Suprapubic skin (tissue), 3 donors: ENCODE measurements at regions not wholly inside any gene's neighbourhood (a gene's known extent, or its start where the extent isn't known, plus 50 kb on each side); places are given as distances from the start of the nearest gene placed in this dataset.

Source experiments
- POLR2A ChIP-seq, 2 donors: fragments of 450-650 bp; IDR thresholded peaks; one replicate each; pipeline ENCODE4 v1.6.1; 2017; ENCODE audit warnings: antibody characterized with exemption in 2 of 2, mild to moderate bottlenecking in 2 of 2, moderate library complexity in 2 of 2
- TF ChIP-seq, protein P1 (sequence below), 2 donors: fragments of 200-600 bp in 1 of 2; fragments of 450-650 bp in 1 of 2; sonication (generic) in 1 of 2; IDR thresholded peaks; one replicate each; pipeline ENCODE4 v1.5.1; 2016 to 2019; ENCODE audit warnings: antibody characterized with exemption in 2 of 2, mild to moderate bottlenecking in 1 of 2, moderate library complexity in 1 of 2

DNA sequence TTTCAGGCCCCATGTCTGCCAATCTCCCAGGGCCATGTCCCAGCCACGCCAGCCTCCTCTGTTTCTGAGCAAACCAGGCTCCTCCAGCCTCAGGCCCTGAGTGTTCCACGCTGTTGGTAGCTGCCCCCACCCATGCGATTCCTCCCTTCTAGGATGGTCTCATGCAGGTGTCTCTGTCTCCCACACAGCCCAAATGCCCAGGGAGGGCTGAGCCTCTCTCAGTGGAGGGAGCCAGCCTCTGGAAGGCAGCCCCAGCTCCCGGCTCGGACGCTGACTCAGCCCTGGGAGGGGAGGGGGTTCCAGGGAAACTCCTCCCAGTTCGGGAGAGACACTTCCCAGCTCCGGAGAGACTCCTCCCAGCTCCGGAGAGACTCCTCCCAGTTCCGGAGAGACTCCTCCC is 122.9 kb upstream of the AFDN start:
- TF ChIP-seq, protein P1, sequence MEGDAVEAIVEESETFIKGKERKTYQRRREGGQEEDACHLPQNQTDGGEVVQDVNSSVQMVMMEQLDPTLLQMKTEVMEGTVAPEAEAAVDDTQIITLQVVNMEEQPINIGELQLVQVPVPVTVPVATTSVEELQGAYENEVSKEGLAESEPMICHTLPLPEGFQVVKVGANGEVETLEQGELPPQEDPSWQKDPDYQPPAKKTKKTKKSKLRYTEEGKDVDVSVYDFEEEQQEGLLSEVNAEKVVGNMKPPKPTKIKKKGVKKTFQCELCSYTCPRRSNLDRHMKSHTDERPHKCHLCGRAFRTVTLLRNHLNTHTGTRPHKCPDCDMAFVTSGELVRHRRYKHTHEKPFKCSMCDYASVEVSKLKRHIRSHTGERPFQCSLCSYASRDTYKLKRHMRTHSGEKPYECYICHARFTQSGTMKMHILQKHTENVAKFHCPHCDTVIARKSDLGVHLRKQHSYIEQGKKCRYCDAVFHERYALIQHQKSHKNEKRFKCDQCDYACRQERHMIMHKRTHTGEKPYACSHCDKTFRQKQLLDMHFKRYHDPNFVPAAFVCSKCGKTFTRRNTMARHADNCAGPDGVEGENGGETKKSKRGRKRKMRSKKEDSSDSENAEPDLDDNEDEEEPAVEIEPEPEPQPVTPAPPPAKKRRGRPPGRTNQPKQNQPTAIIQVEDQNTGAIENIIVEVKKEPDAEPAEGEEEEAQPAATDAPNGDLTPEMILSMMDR (IDR thresholded peaks at IDR 0.05), result no peak
- TF ChIP-seq POLR2A (IDR thresholded peaks at IDR 0.05), result no peak
